Keratinocyte (primary cell): ENCODE measurements at regions not wholly inside any gene's neighbourhood (a gene's known extent, or its start where the extent isn't known, plus 50 kb on each side); places are given as distances from the start of the nearest gene placed in this dataset.
A peak's percentile ranks its signal among the peaks of the same experiment; 100 is the strongest.

ENCODE experiments used
- DNase-seq: peaks from one replicate; pipeline ENCODE4 v3.0.0-alpha.2; 2011; ENCODE audit warnings: low read depth, missing footprints, low spot score
- FAIRE-seq: peaks from 2 replicates; lab custom pipeline; 2011; peaks lifted over from hg19 to GRCh38; lab: Jason Lieb, UNC
- H2AFZ ChIP-seq: 2 replicates; pipeline ENCODE4 v1.6.0; 2012; ENCODE audit warnings: low read length, control low read depth, inconsistent platforms; ENCODE audit not compliant: control insufficient read depth
- H3K27ac ChIP-seq: 2 replicates; pipeline ENCODE4 v1.5.1; 2011; ENCODE audit warnings: low read length; ENCODE audit not compliant: control insufficient read depth, insufficient read depth
- H3K27me3 ChIP-seq: 3 replicates; pipeline ENCODE4 v1.6.0; 2011; ENCODE audit warnings: low read length; ENCODE audit not compliant: control insufficient read depth, insufficient read depth; ENCODE audit errors: extremely low read depth
- H3K36me3 ChIP-seq, 2 experiments: 2 replicates in 1 of 2; 3 replicates in 1 of 2; pipeline ENCODE4 v1.5.1; 2011; ENCODE audit warnings: low read length in 2 of 2, mild to moderate bottlenecking in 1 of 2; ENCODE audit not compliant: control insufficient read depth in 2 of 2, insufficient read depth in 2 of 2; ENCODE audit errors: extremely low read depth in 1 of 2
- H3K4me1 ChIP-seq: 3 replicates; pipeline ENCODE4 v1.5.1; 2011; ENCODE audit warnings: low read length; ENCODE audit not compliant: control insufficient read depth, insufficient read depth; ENCODE audit errors: extremely low read depth
- H3K4me2 ChIP-seq: 3 replicates; pipeline ENCODE4 v1.6.0; 2011; ENCODE audit warnings: low read depth, low read length; ENCODE audit not compliant: control insufficient read depth, insufficient read depth; ENCODE audit errors: extremely low read depth
- H3K4me3 ChIP-seq, 3 experiments: fragments of 200-600 bp in 1 of 3; sonication (generic) in 1 of 3; 2 replicates in 2 of 3; 3 replicates in 1 of 3; pipeline ENCODE4 v1.5.1; 2011 to 2016; ENCODE audit warnings: low read length in 3 of 3, mild to moderate bottlenecking in 3 of 3, control low read depth in 2 of 3, inconsistent platforms in 1 of 3, low read depth in 1 of 3, mixed read lengths in 1 of 3, mixed run types in 1 of 3, moderate library complexity in 1 of 3; ENCODE audit not compliant: control insufficient read depth in 2 of 3, insufficient read depth in 2 of 3; ENCODE audit errors: extremely low read depth in 1 of 3
- H3K79me2 ChIP-seq: 2 replicates; pipeline ENCODE4 v1.6.0; 2012; ENCODE audit warnings: low read length; ENCODE audit not compliant: control insufficient read depth, insufficient read depth
- H3K9ac ChIP-seq: 3 replicates; pipeline ENCODE4 v1.6.0; 2011; ENCODE audit warnings: low read length; ENCODE audit not compliant: control insufficient read depth, insufficient read depth; ENCODE audit errors: extremely low read depth
- H3K9me1 ChIP-seq: 3 replicates; pipeline ENCODE4 v1.6.0; 2011; ENCODE audit warnings: low read length; ENCODE audit not compliant: control insufficient read depth, insufficient read depth; ENCODE audit errors: extremely low read depth
- H3K9me3 ChIP-seq: 2 replicates; pipeline ENCODE4 v1.5.1; 2012; ENCODE audit warnings: low read depth, low read length; ENCODE audit not compliant: control insufficient read depth
- H4K20me1 ChIP-seq: 3 replicates; pipeline ENCODE4 v1.6.0; 2011; ENCODE audit warnings: low read length; ENCODE audit not compliant: control insufficient read depth, insufficient read depth; ENCODE audit errors: extremely low read depth
- EZH2 ChIP-seq: IDR thresholded peaks from one replicate; pipeline ENCODE4 v1.6.1; 2012; ENCODE audit warnings: inconsistent platforms, mild to moderate bottlenecking, low read length, moderate library complexity
- dilution Hi-C: fragments of 300-500 bp; cut with MboI; formaldehyde crosslinking; loops from one replicate; pipeline ENCODE4 v1.7.0; 2020; ENCODE audit warnings: low sequenced_read_pairs; ENCODE audit not compliant: extremely low pct_ligation_motif_present
- TF ChIP-seq, protein P1 (sequence below), 3 experiments: IDR thresholded peaks in 1 of 3; conservative IDR thresholded peaks in 1 of 3; optimal IDR thresholded peaks in 1 of 3; 2 replicates in 2 of 3; 3 replicates in 1 of 3; pipeline versions ENCODE3 to v1.5.1; 2011; ENCODE audit warnings: low read length in 3 of 3, mild to moderate bottlenecking in 3 of 3, moderate library complexity in 2 of 3, control low read depth in 1 of 3, inconsistent platforms in 1 of 3; ENCODE audit not compliant: insufficient read depth in 2 of 3; ENCODE audit errors: extremely low read depth in 1 of 3

DNA sequence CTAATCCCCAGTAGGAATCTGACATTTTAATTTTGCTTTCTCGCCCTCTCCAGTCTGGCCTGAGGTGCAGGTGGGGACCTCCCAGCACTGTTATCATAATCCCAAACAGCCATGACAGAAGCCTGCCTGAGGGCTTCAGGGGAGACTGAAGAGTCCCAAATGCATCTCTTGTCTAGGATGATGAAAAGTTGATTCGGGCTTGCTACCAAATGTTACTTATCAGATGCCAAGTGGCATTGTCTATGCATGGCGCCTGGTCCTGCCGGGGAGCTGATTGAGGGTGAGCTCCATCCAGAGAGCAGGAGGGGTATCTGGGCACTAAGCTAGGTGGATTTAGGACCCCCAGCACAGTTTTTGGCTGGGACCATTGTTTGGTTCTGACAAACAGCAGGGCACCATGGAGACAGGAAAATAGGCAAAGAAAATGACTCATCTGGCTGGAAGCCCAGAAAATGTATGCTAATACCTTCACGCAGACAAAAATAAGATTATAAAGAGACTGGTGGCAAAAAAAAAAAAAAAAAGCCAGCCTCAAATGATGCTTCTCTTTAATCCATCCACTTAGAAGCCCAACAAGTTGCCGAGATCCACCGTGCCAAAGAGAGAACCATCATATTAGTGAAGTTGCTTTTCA, 513.7 kb upstream of the SULF2 start:
- FAIRE-seq: peak; percentile 55
- H3K4me2 ChIP-seq: no peak overlapping the region
- H3K9me3 ChIP-seq: no peaks in the 10 kb centered on the region
- DNase-seq: no peak
- peak overlapping the region; percentile 33 for H3K27ac ChIP-seq
- no peak overlapping the region for H2AFZ ChIP-seq
- no peaks in the 10 kb centered on the region for H3K27me3 ChIP-seq
- H3K4me1 ChIP-seq: peaks cover 29% of the 10 kb centered on the region
- H3K36me3 ChIP-seq: no peaks in the 10 kb centered on the region
- TF ChIP-seq, protein P1, sequence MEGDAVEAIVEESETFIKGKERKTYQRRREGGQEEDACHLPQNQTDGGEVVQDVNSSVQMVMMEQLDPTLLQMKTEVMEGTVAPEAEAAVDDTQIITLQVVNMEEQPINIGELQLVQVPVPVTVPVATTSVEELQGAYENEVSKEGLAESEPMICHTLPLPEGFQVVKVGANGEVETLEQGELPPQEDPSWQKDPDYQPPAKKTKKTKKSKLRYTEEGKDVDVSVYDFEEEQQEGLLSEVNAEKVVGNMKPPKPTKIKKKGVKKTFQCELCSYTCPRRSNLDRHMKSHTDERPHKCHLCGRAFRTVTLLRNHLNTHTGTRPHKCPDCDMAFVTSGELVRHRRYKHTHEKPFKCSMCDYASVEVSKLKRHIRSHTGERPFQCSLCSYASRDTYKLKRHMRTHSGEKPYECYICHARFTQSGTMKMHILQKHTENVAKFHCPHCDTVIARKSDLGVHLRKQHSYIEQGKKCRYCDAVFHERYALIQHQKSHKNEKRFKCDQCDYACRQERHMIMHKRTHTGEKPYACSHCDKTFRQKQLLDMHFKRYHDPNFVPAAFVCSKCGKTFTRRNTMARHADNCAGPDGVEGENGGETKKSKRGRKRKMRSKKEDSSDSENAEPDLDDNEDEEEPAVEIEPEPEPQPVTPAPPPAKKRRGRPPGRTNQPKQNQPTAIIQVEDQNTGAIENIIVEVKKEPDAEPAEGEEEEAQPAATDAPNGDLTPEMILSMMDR (optimal IDR thresholded peaks at IDR 0.05 in 1 of 3, IDR thresholded peaks at IDR 0.05 in 1 of 3, conservative IDR thresholded peaks at IDR 0.05 in 1 of 3; ENCODE audit: extremely low read depth in 1 of 3, insufficient read depth in 2 of 3, low read length in 3 of 3): no peak
- no peak for TF ChIP-seq EZH2
- dilution Hi-C loops: loop anchor here (10.0 to 25.0 kb wide), 2 partner anchors 284 to 512 kb away; partner anchors contain the start of gene SULF2
- H3K9me1 ChIP-seq: no peaks in the 10 kb centered on the region
- no peaks in the 10 kb centered on the region for H3K79me2 ChIP-seq
- H3K4me3 ChIP-seq: no peak overlapping the region
- peak overlapping the region; percentile 6 for H3K9ac ChIP-seq
- no peaks in the 10 kb centered on the region for H4K20me1 ChIP-seq

DNA sequence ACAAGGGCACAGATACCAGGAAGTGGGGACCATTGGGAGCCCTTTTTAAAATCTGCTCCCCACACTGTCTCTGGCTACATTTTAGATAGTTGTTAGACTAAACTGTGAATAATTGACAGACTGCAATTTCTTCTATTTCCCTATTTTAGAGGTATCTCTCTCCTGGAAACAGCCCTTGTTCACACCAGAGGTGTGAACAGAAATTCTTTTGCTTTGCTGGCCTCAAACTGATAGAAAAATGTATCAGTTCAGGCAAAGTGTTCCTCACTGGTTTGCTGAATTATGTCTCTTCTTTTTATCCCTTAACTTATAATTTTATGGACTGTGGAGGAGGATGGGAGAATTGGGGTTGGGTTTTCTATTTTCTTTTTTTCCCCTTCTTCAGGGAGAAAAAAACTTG, 513.2 kb upstream of the SULF2 start:
- Histone ChIP-seq H3K27me3 (no peaks in the 10 kb centered on the region), H2AFZ (no peak overlapping the region), H4K20me1 (no peaks in the 10 kb centered on the region), H3K4me3 (no peak overlapping the region), H3K9me1 (no peaks in the 10 kb centered on the region), H3K9me3 (no peaks in the 10 kb centered on the region), H3K4me1 (peaks cover 29% of the 10 kb centered on the region), H3K4me2 (no peak overlapping the region), H3K27ac (no peak overlapping the region), H3K79me2 (no peaks in the 10 kb centered on the region), H3K36me3 (no peaks in the 10 kb centered on the region), H3K9ac (no peak overlapping the region)
- dilution Hi-C loops: loop anchor here (10.0 to 25.0 kb wide), 2 partner anchors 284 to 511 kb away; partner anchors contain the start of gene SULF2
- TF ChIP-seq EZH2: no peak
- TF ChIP-seq, protein P1 (optimal IDR thresholded peaks at IDR 0.05 in 1 of 3, IDR thresholded peaks at IDR 0.05 in 1 of 3, conservative IDR thresholded peaks at IDR 0.05 in 1 of 3; ENCODE audit: extremely low read depth in 1 of 3, insufficient read depth in 2 of 3, low read length in 3 of 3): no peak
- no peak for FAIRE-seq
- DNase-seq: no peak
